Ishikawa (cell line): ENCODE measurements at regions not wholly inside any gene's neighbourhood (a gene's known extent, or its start where the extent isn't known, plus 50 kb on each side); places are given as distances from the start of the nearest gene placed in this dataset.

Experiments used
- CEBPB ChIP-seq: IDR thresholded peaks from 2 replicates; pipeline ENCODE4 v1.6.1; 2012
- CREB1 ChIP-seq: IDR thresholded peaks from 2 replicates; pipeline ENCODE4 v1.6.1; 2012; ENCODE audit warnings: low read depth
- EGR1 ChIP-seq: IDR thresholded peaks from 2 replicates; pipeline ENCODE4 v1.6.1; 2012
- EP300 ChIP-seq: IDR thresholded peaks from 2 replicates; pipeline ENCODE4 v1.6.1; 2012; ENCODE audit warnings: borderline replicate concordance
- FOXM1 ChIP-seq: IDR thresholded peaks from 2 replicates; pipeline ENCODE4 v1.6.1; 2012; ENCODE audit warnings: low read depth, borderline replicate concordance
- MAX ChIP-seq: IDR thresholded peaks from 2 replicates; pipeline ENCODE4 v1.6.1; 2012
- NFIC ChIP-seq: IDR thresholded peaks from 2 replicates; pipeline ENCODE4 v1.6.1; 2012
- RAD21 ChIP-seq: IDR thresholded peaks from 2 replicates; pipeline ENCODE4 v1.6.1; 2012; ENCODE audit warnings: low read depth
- REST ChIP-seq: IDR thresholded peaks from 2 replicates; pipeline ENCODE4 v1.6.1; 2012; ENCODE audit warnings: low read depth, mild to moderate bottlenecking
- TAF1 ChIP-seq: IDR thresholded peaks from 2 replicates; pipeline ENCODE4 v1.6.1; 2012; ENCODE audit warnings: low read depth, mild to moderate bottlenecking
- TCF12 ChIP-seq: IDR thresholded peaks from 2 replicates; pipeline ENCODE4 v1.6.1; 2012; ENCODE audit warnings: low read depth
- TEAD4 ChIP-seq: IDR thresholded peaks from 2 replicates; pipeline ENCODE4 v1.6.1; 2012
- USF1 ChIP-seq: IDR thresholded peaks from 2 replicates; pipeline ENCODE4 v1.6.1; 2012
- YY1 ChIP-seq: IDR thresholded peaks from 2 replicates; pipeline ENCODE4 v1.6.1; 2012; ENCODE audit warnings: low read depth
- ZBTB7A ChIP-seq: IDR thresholded peaks from 2 replicates; pipeline ENCODE4 v1.6.1; 2012; ENCODE audit warnings: low read depth

- no peak for TF ChIP-seq FOXM1
- TF ChIP-seq EP300 = no peak
- TF ChIP-seq RAD21 = no peak
- TF ChIP-seq CREB1 = no peak
- no peak for TF ChIP-seq YY1
- TF ChIP-seq TCF12 = no peak
- TF ChIP-seq TAF1 = no peak
These were observed 104.3 kb downstream of the KCNRG start for GRCh38 chr13:50119591-50119990.

GRCh38 chr13:50122455-50122854 is 107.2 kb downstream of the KCNRG start:
- TF ChIP-seq EGR1 = no peak
- TF ChIP-seq TAF1 = no peak
- TF ChIP-seq NFIC = no peak
- no peak for TF ChIP-seq TCF12
- no peak for TF ChIP-seq CREB1
- TF ChIP-seq TEAD4 = no peak
- no peak for TF ChIP-seq RAD21
- TF ChIP-seq FOXM1 = no peak
- no peak for TF ChIP-seq ZBTB7A
- no peak for TF ChIP-seq MAX
- no peak for TF ChIP-seq CEBPB
- TF ChIP-seq USF1 = no peak
- TF ChIP-seq EP300 = no peak
- TF ChIP-seq REST = no peak
- TF ChIP-seq YY1 = no peak

- TF ChIP-seq FOXM1 = no peak
- no peak for TF ChIP-seq RAD21
- no peak for TF ChIP-seq CEBPB
- no peak for TF ChIP-seq YY1
- no peak for TF ChIP-seq MAX
- no peak for TF ChIP-seq TAF1
- no peak for TF ChIP-seq ZBTB7A
- TF ChIP-seq USF1 = no peak
- TF ChIP-seq TCF12 = no peak
- TF ChIP-seq TEAD4 = no peak
- no peak for TF ChIP-seq EP300
- TF ChIP-seq NFIC = no peak
These were observed 107.8 kb downstream of the KCNRG start for GRCh38 chr13:50123002-50123401.

- TF ChIP-seq TAF1 = no peak
- no peak for TF ChIP-seq ZBTB7A
These were observed 108.2 kb downstream of the KCNRG start for GRCh38 chr13:50123515-50123861.

GRCh38 chr13:50123862-50124535 is 108.8 kb downstream of the KCNRG start:
- 0 out of 2 replicates have a peak, but pooled peaks have one; percentile 20 for TF ChIP-seq CREB1
- no peak for TF ChIP-seq TCF12
- TF ChIP-seq USF1 = peak; percentile 93; the same call in 1 of the 2 replicates
- TF ChIP-seq EP300 = no peak; the same call in 1 of the 2 replicates
- TF ChIP-seq MAX = peak; percentile 63; the same call in 1 of the 2 replicates
- no peak for TF ChIP-seq FOXM1
- TF ChIP-seq TEAD4 = no peak
- no peak for TF ChIP-seq YY1
- no peak; the same call in 1 of the 2 replicates for TF ChIP-seq NFIC
- TF ChIP-seq CEBPB = no peak
- TF ChIP-seq RAD21 = no peak
- TF ChIP-seq REST = no peak
- peak; percentile 60; the same call in 1 of the 2 replicates for TF ChIP-seq TAF1
- no peak for TF ChIP-seq ZBTB7A
- peak; percentile 83 for TF ChIP-seq EGR1
